Stimulated activated CD4-positive, alpha-beta T cell treated with anti-CD3 and anti-CD28 coated beads, Interleukin-1b, Interleukin-23, amount 100 ng/mL, for 48 hours (primary cell): ENCODE measurements at regions not wholly inside any gene's neighbourhood (a gene's known extent, or its start where the extent isn't known, plus 50 kb on each side); places are given as distances from the start of the nearest gene placed in this dataset.
"Not testable (repeated sequence)": the region's sequence is repeated elsewhere in the genome, so short reads cannot be mapped to it uniquely, and the experiment has no call there.

Experiments used
- DNase-seq: peaks from one replicate; pipeline ENCODE4 v3.0.0-alpha.2; 2020

- no peak for DNase-seq
These were observed 1865.4 kb downstream of the MAT2B start for GRCh38 chr5:165370794-165371193.

GRCh38 chr5:165375201-165375600 is 1869.8 kb downstream of the MAT2B start:
- no peak for DNase-seq

GRCh38 chr5:165393839-165394238 is 1888.4 kb downstream of the MAT2B start:
- DNase-seq, result no peak

- no peak for DNase-seq
These were observed 1892.1 kb downstream of the MAT2B start for GRCh38 chr5:165397516-165397915.

- no peak for DNase-seq
These were observed 1894.7 kb downstream of the MAT2B start for GRCh38 chr5:165400086-165400485.

GRCh38 chr5:165404917-165405316 is 1899.5 kb downstream of the MAT2B start:
- no peak for DNase-seq

- DNase-seq, result no peak
These were observed 1899.9 kb downstream of the MAT2B start for GRCh38 chr5:165405340-165405739.

GRCh38 chr5:165407352-165407751 is 1901.9 kb downstream of the MAT2B start:
- DNase-seq, result no peak

- no peak for DNase-seq
These were observed 1905.1 kb downstream of the MAT2B start for GRCh38 chr5:165410476-165410875.

- DNase-seq, result not testable (repeated sequence)
These were observed 1906.1 kb downstream of the MAT2B start for GRCh38 chr5:165411532-165411931.

GRCh38 chr5:165420493-165420892 is 1915.1 kb downstream of the MAT2B start:
- no peak for DNase-seq

- DNase-seq, result no peak
These were observed 1918.4 kb downstream of the MAT2B start for GRCh38 chr5:165423697-165424299.

- DNase-seq, result no peak
These were observed 1920.2 kb downstream of the MAT2B start for GRCh38 chr5:165425594-165425993.

GRCh38 chr5:165448753-165449152 is 1943.3 kb downstream of the MAT2B start:
- DNase-seq, result no peak

- DNase-seq, result no peak
These were observed 1952.6 kb downstream of the MAT2B start for GRCh38 chr5:165457859-165458481.

- no peak for DNase-seq
These were observed 1953.8 kb downstream of the MAT2B start for GRCh38 chr5:165459232-165459631.

GRCh38 chr5:165460911-165461310 is 1955.5 kb downstream of the MAT2B start:
- DNase-seq, result no peak

GRCh38 chr5:165477546-165477945 is 1972.1 kb downstream of the MAT2B start:
- DNase-seq, result no peak

- DNase-seq, result no peak
These were observed 1990.5 kb downstream of the MAT2B start for GRCh38 chr5:165495829-165496380.

- no peak for DNase-seq
These were observed 1992.3 kb downstream of the MAT2B start for GRCh38 chr5:165497707-165498106.

- DNase-seq, result no peak
These were observed 1997.7 kb downstream of the MAT2B start for GRCh38 chr5:165502893-165503691.

- DNase-seq, result no peak
These were observed 1999.3 kb downstream of the MAT2B start for GRCh38 chr5:165504674-165505073.

GRCh38 chr5:165508286-165508685 is 2002.9 kb downstream of the MAT2B start:
- no peak for DNase-seq

GRCh38 chr5:165508861-165509260 is 2003.4 kb downstream of the MAT2B start:
- DNase-seq, result no peak
